ENCODE measurements at regions not wholly inside any gene's neighbourhood (a gene's known extent, or its start where the extent isn't known, plus 50 kb on each side); places are given as distances from the start of the nearest gene placed in this dataset.

- no peak for DNase-seq
- Mint-ChIP-seq H3K27me3 (peaks cover 4% of the 10 kb centered on the region), H3K4me1 (no peaks in the 10 kb centered on the region), H3K27ac (no peak overlapping the region), H3K9me3 (no peaks in the 10 kb centered on the region), H3K36me3 (no peaks in the 10 kb centered on the region), H3K4me3 (no peak overlapping the region)
- Histone ChIP-seq H3K4me1 (ENCODE audit: control insufficient read depth, insufficient read depth, low read length, poor library complexity, severe bottlenecking) (no peaks in the 10 kb centered on the region), H3K36me3 (ENCODE audit: control insufficient read depth, insufficient read depth, low read length) (no peaks in the 10 kb centered on the region), H3K27ac (ENCODE audit: insufficient read depth, low read length, poor library complexity, severe bottlenecking) (no peak overlapping the region), H3K27me3 (ENCODE audit: control insufficient read depth, insufficient read depth, low read length) (no peaks in the 10 kb centered on the region), H3K4me3 (ENCODE audit: low read depth, low read length) (no peak overlapping the region), H3K9me3 (ENCODE audit: control insufficient read depth in 2 of 2, low read length in 2 of 2) (no peaks in the 10 kb centered on the region)
- no peak for ATAC-seq (ENCODE audit: low read depth in 2 of 2)
Measured at GRCh38 chr4:128582427-128582870, 227.1 kb upstream of the JADE1 start.

DNA sequence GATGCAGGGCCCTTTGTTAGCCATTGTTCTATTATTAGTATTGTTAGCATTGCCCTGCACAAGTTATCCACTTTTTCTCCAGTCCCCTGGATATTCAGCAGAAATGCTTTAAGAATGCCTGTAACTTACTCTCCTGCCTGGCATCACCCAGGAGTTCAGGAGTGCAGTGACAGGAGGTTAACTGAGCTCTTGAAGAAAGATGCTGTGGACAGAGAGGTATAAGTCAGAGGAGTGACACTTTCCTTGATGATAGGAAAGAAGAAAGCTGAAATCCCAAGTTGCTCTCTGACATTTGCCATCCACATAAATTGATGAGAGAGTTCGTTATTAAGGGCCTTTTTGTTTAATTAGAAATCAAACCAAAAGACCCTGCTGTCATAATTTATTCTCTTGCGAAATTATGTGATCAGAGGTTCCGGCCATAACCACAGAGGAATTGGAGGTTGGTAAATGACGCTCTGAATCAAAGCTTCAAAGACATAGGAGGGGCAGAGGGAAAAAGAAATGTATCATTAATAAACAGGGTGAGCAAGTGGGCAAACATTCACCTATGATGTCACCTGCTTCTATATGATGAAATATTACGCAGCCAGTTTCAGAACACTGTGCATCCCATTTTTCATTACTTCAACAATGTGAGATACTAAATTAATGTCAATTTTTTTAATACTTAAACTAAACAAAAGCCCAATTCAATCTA, 230.2 kb upstream of the JADE1 start:
- ATAC-seq (ENCODE audit: low read depth in 2 of 2): no peak
- Histone ChIP-seq H3K4me3 (ENCODE audit: low read depth, low read length) (no peak overlapping the region), H3K4me1 (ENCODE audit: control insufficient read depth, insufficient read depth, low read length, poor library complexity, severe bottlenecking) (no peaks in the 10 kb centered on the region), H3K27ac (ENCODE audit: insufficient read depth, low read length, poor library complexity, severe bottlenecking) (no peak overlapping the region), H3K9me3 (ENCODE audit: control insufficient read depth in 2 of 2, low read length in 2 of 2) (no peaks in the 10 kb centered on the region), H3K27me3 (ENCODE audit: control insufficient read depth, insufficient read depth, low read length) (no peaks in the 10 kb centered on the region), H3K36me3 (ENCODE audit: control insufficient read depth, insufficient read depth, low read length) (no peaks in the 10 kb centered on the region)
- Mint-ChIP-seq H3K4me1 (peaks cover 0 to 1% (median 0%) of the 10 kb centered on the region in 4 donors), H3K36me3 (no peaks in the 10 kb centered on the region), H3K9me3 (no peaks in the 10 kb centered on the region), H3K27me3 (peaks cover 4% of the 10 kb centered on the region), H3K4me3 (no peak overlapping the region), H3K27ac (no peak overlapping the region)
- DNase-seq: no peak

- H3K36me3 ChIP-seq (ENCODE audit: control insufficient read depth, insufficient read depth, low read length): no peaks in the 10 kb centered on the region
- no peaks in the 10 kb centered on the region for H3K4me1 ChIP-seq (ENCODE audit: control insufficient read depth, insufficient read depth, low read length, poor library complexity, severe bottlenecking)
- no peak overlapping the region for H3K27ac Mint-ChIP-seq
- ATAC-seq (ENCODE audit: low read depth in 2 of 2) (no peak), DNase-seq (peak; percentile 8 to 73 (median 26))
- peaks cover 0 to 3% (median 0%) of the 10 kb centered on the region in 4 donors for H3K4me1 Mint-ChIP-seq
- no peaks in the 10 kb centered on the region for H3K9me3 Mint-ChIP-seq
- H3K27ac ChIP-seq (ENCODE audit: insufficient read depth, low read length, poor library complexity, severe bottlenecking): no peak overlapping the region
- no peak overlapping the region for H3K4me3 ChIP-seq (ENCODE audit: low read depth, low read length)
- no peaks in the 10 kb centered on the region for H3K36me3 Mint-ChIP-seq
- H3K27me3 Mint-ChIP-seq: peaks cover 11% of the 10 kb centered on the region
- H3K27me3 ChIP-seq (ENCODE audit: control insufficient read depth, insufficient read depth, low read length): peaks cover 5% of the 10 kb centered on the region
- no peak overlapping the region for H3K4me3 Mint-ChIP-seq
- H3K9me3 ChIP-seq (ENCODE audit: control insufficient read depth in 2 of 2, low read length in 2 of 2): no peaks in the 10 kb centered on the region
Measured at GRCh38 chr4:128574706-128575105, 234.8 kb upstream of the JADE1 start.

DNA sequence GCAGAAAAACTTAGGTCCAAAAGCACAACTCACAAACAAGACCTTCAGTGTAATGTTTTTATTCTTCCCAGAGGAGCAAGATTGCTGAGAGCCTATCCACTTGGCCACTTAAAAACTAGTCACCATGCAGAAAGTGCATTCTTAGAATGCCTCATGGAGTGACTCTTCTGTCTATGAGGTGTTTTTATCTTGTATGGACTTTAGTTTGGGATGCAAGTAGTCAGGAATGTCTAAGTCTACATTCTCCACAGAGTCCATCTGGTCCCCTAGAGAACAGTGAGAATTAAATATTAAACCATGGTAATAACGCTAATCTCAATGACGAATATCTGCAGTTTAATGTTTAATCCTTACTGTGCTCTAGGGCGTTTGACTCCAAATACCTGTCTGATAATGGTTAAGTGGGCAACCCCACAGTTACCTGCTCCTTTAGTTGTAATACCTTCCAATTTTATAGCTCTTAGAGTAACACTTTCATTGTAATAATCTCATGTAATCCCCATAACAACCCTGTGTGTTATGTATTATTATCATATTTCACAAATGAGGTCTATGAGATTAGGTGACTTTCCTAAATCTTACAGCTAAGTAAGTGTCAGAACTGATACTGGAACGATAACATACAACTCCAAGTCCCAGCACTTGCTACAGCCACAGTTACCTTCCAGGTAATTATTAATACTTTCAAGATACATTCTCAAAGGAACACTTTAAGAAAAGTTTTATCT, 235.6 kb upstream of the JADE1 start:
- no peaks in the 10 kb centered on the region for H3K36me3 Mint-ChIP-seq
- ATAC-seq (ENCODE audit: low read depth in 2 of 2) (no peak), DNase-seq (no peak)
- no peak overlapping the region for H3K4me3 Mint-ChIP-seq
- Histone ChIP-seq H3K9me3 (ENCODE audit: control insufficient read depth in 2 of 2, low read length in 2 of 2) (no peaks in the 10 kb centered on the region), H3K27me3 (ENCODE audit: control insufficient read depth, insufficient read depth, low read length) (peaks cover 7% of the 10 kb centered on the region), H3K36me3 (ENCODE audit: control insufficient read depth, insufficient read depth, low read length) (no peaks in the 10 kb centered on the region), H3K4me3 (ENCODE audit: low read depth, low read length) (no peak overlapping the region), H3K4me1 (ENCODE audit: control insufficient read depth, insufficient read depth, low read length, poor library complexity, severe bottlenecking) (no peaks in the 10 kb centered on the region), H3K27ac (ENCODE audit: insufficient read depth, low read length, poor library complexity, severe bottlenecking) (no peak overlapping the region)
- H3K9me3 Mint-ChIP-seq: no peaks in the 10 kb centered on the region
- peaks cover 0 to 3% (median 0%) of the 10 kb centered on the region in 4 donors for H3K4me1 Mint-ChIP-seq
- H3K27me3 Mint-ChIP-seq: peaks cover 16% of the 10 kb centered on the region
- H3K27ac Mint-ChIP-seq: no peak overlapping the region

DNA sequence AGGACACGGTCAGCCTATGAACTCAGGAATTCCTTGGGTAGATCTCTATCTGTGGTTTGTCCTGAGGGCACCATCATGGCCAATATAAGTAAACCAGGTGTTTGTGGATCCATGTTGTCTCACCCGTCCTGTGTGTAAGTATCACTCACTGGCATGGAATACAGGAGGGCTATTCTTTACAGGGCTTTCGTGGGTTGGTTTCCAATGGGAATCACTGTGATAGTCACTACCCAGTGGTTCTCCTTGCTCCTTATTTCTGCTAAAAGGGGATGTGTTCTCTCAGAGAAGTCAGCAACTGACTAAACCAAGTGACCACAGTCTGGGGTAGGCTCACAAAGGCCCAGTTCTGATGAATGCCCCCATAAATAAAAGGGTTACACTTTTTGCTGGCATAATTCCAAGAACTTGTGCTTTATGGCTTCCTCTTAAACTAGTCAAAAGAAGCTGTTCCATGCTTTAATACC, 236.7 kb upstream of the JADE1 start:
- H3K27me3 ChIP-seq (ENCODE audit: control insufficient read depth, insufficient read depth, low read length): peaks cover 7% of the 10 kb centered on the region
- Mint-ChIP-seq H3K9me3 (no peaks in the 10 kb centered on the region), H3K27ac (no peak overlapping the region), H3K36me3 (no peaks in the 10 kb centered on the region), H3K27me3 (peaks cover 16% of the 10 kb centered on the region), H3K4me1 (peaks cover 0 to 3% (median 0%) of the 10 kb centered on the region in 4 donors), H3K4me3 (no peak overlapping the region)
- ATAC-seq (ENCODE audit: low read depth in 2 of 2) (no peak), DNase-seq (no peak)
- no peak overlapping the region for H3K4me3 ChIP-seq (ENCODE audit: low read depth, low read length)
- H3K4me1 ChIP-seq (ENCODE audit: control insufficient read depth, insufficient read depth, low read length, poor library complexity, severe bottlenecking): no peaks in the 10 kb centered on the region
- no peak overlapping the region for H3K27ac ChIP-seq (ENCODE audit: insufficient read depth, low read length, poor library complexity, severe bottlenecking)
- H3K36me3 ChIP-seq (ENCODE audit: control insufficient read depth, insufficient read depth, low read length): no peaks in the 10 kb centered on the region
- no peaks in the 10 kb centered on the region for H3K9me3 ChIP-seq (ENCODE audit: control insufficient read depth in 2 of 2, low read length in 2 of 2)

- no peak for DNase-seq
- H3K36me3 ChIP-seq (ENCODE audit: control insufficient read depth, insufficient read depth, low read length): no peaks in the 10 kb centered on the region
- no peak for ATAC-seq (ENCODE audit: low read depth in 2 of 2)
- Mint-ChIP-seq H3K4me1 (peaks cover 0 to 3% (median 0%) of the 10 kb centered on the region in 4 donors), H3K9me3 (no peaks in the 10 kb centered on the region), H3K36me3 (no peaks in the 10 kb centered on the region), H3K4me3 (no peak overlapping the region), H3K27ac (no peak overlapping the region), H3K27me3 (peaks cover 16% of the 10 kb centered on the region)
- no peaks in the 10 kb centered on the region for H3K4me1 ChIP-seq (ENCODE audit: control insufficient read depth, insufficient read depth, low read length, poor library complexity, severe bottlenecking)
- no peak overlapping the region for H3K4me3 ChIP-seq (ENCODE audit: low read depth, low read length)
- peaks cover 7% of the 10 kb centered on the region for H3K27me3 ChIP-seq (ENCODE audit: control insufficient read depth, insufficient read depth, low read length)
- no peaks in the 10 kb centered on the region for H3K9me3 ChIP-seq (ENCODE audit: control insufficient read depth in 2 of 2, low read length in 2 of 2)
- H3K27ac ChIP-seq (ENCODE audit: insufficient read depth, low read length, poor library complexity, severe bottlenecking): no peak overlapping the region
Measured at GRCh38 chr4:128571747-128572146, 237.8 kb upstream of the JADE1 start.

GRCh38 chr4:128570387-128570975, 239.0 kb upstream of the JADE1 start:
- Mint-ChIP-seq H3K27ac (no peak overlapping the region), H3K36me3 (no peaks in the 10 kb centered on the region), H3K4me3 (no peak overlapping the region), H3K27me3 (peaks cover 16% of the 10 kb centered on the region), H3K9me3 (no peaks in the 10 kb centered on the region), H3K4me1 (peaks cover 0 to 3% (median 0%) of the 10 kb centered on the region in 4 donors)
- Histone ChIP-seq H3K4me3 (ENCODE audit: low read depth, low read length) (no peak overlapping the region), H3K27me3 (ENCODE audit: control insufficient read depth, insufficient read depth, low read length) (peaks cover 7% of the 10 kb centered on the region), H3K36me3 (ENCODE audit: control insufficient read depth, insufficient read depth, low read length) (no peaks in the 10 kb centered on the region), H3K9me3 (ENCODE audit: control insufficient read depth in 2 of 2, low read length in 2 of 2) (no peaks in the 10 kb centered on the region), H3K4me1 (ENCODE audit: control insufficient read depth, insufficient read depth, low read length, poor library complexity, severe bottlenecking) (no peaks in the 10 kb centered on the region), H3K27ac (ENCODE audit: insufficient read depth, low read length, poor library complexity, severe bottlenecking) (no peak overlapping the region)
- no peak for DNase-seq
- no peak for ATAC-seq (ENCODE audit: low read depth in 2 of 2)

Measured in CD4-positive, CD25-positive, alpha-beta regulatory T cell (primary cell).